ENCODE measurements at regions not wholly inside any gene's neighbourhood (a gene's known extent, or its start where the extent isn't known, plus 50 kb on each side); places are given as distances from the start of the nearest gene placed in this dataset.

- Histone ChIP-seq H3K27ac (ENCODE audit: low read length) (no peak overlapping the region), H3K79me2 (ENCODE audit: low read length) (no peaks in the 10 kb centered on the region), H3K4me2 (ENCODE audit: low read length) (no peak overlapping the region), H3K4me1 (ENCODE audit: low read length) (peaks cover 4% of the 10 kb centered on the region; the same call in 1 of the 2 replicates), H3K4me3 (ENCODE audit: low read length) (no peak overlapping the region), H3K9ac (ENCODE audit: low read length) (no peak overlapping the region), H3K27me3 (ENCODE audit: low read depth, low read length) (no peaks in the 10 kb centered on the region), H2AFZ (ENCODE audit: low read depth, low read length) (no peak overlapping the region), H3K9me3 (ENCODE audit: insufficient read depth, low read length) (no peaks in the 10 kb centered on the region), H4K20me1 (ENCODE audit: insufficient read depth, low read length) (no peaks in the 10 kb centered on the region), H3K36me3 (replicated peaks; ENCODE audit: low read depth, low read length) (no peaks in the 10 kb centered on the region)
- TF ChIP-seq CTCF (IDR thresholded peaks at IDR 0.05; ENCODE audit: low read depth, low read length) (no peak), EZH2phosphoT487 (IDR thresholded peaks at IDR 0.05; ENCODE audit: low read depth) (no peak)
Measured at GRCh38 chr1:96472471-96472870, 249.1 kb upstream of the PTBP2 start.

- no peak overlapping the region for H2AFZ ChIP-seq (ENCODE audit: low read depth, low read length)
- H3K4me1 ChIP-seq (ENCODE audit: low read length) = peaks cover 4% of the 10 kb centered on the region; the same call in 1 of the 2 replicates
- H3K79me2 ChIP-seq (ENCODE audit: low read length) = no peaks in the 10 kb centered on the region
- no peak overlapping the region for H3K4me2 ChIP-seq (ENCODE audit: low read length)
- TF ChIP-seq CTCF (IDR thresholded peaks at IDR 0.05; ENCODE audit: low read depth, low read length) (no peak), EZH2phosphoT487 (IDR thresholded peaks at IDR 0.05; ENCODE audit: low read depth) (no peak)
- no peaks in the 10 kb centered on the region for H3K36me3 ChIP-seq (replicated peaks; ENCODE audit: low read depth, low read length)
- H3K27me3 ChIP-seq (ENCODE audit: low read depth, low read length) = no peaks in the 10 kb centered on the region; the same call in 1 of the 2 replicates
- H3K27ac ChIP-seq (ENCODE audit: low read length) = no peak overlapping the region
- no peak overlapping the region for H3K4me3 ChIP-seq (ENCODE audit: low read length)
- H3K9ac ChIP-seq (ENCODE audit: low read length) = no peak overlapping the region
- no peaks in the 10 kb centered on the region for H3K9me3 ChIP-seq (ENCODE audit: insufficient read depth, low read length)
- H4K20me1 ChIP-seq (ENCODE audit: insufficient read depth, low read length) = no peaks in the 10 kb centered on the region
Measured at GRCh38 chr1:96473791-96474434, 247.7 kb upstream of the PTBP2 start.

- Histone ChIP-seq H3K79me2 (ENCODE audit: low read length) (no peaks in the 10 kb centered on the region), H3K4me1 (ENCODE audit: low read length) (peaks cover 4% of the 10 kb centered on the region; the same call in 1 of the 2 replicates), H2AFZ (ENCODE audit: low read depth, low read length) (no peak overlapping the region), H3K27me3 (ENCODE audit: low read depth, low read length) (no peaks in the 10 kb centered on the region; the same call in 1 of the 2 replicates), H4K20me1 (ENCODE audit: insufficient read depth, low read length) (no peaks in the 10 kb centered on the region), H3K4me3 (ENCODE audit: low read length) (no peak overlapping the region), H3K9ac (ENCODE audit: low read length) (no peak overlapping the region), H3K36me3 (replicated peaks; ENCODE audit: low read depth, low read length) (no peaks in the 10 kb centered on the region), H3K4me2 (ENCODE audit: low read length) (no peak overlapping the region), H3K9me3 (ENCODE audit: insufficient read depth, low read length) (no peaks in the 10 kb centered on the region), H3K27ac (ENCODE audit: low read length) (no peak overlapping the region)
- TF ChIP-seq EZH2phosphoT487 (IDR thresholded peaks at IDR 0.05; ENCODE audit: low read depth) (no peak), CTCF (IDR thresholded peaks at IDR 0.05; ENCODE audit: low read depth, low read length) (no peak)
Measured at GRCh38 chr1:96474985-96475743, 246.4 kb upstream of the PTBP2 start.

GRCh38 chr1:96475903-96476302, 245.7 kb upstream of the PTBP2 start:
- H3K4me2 ChIP-seq (ENCODE audit: low read length) = no peak overlapping the region
- no peak for TF ChIP-seq EZH2phosphoT487 (IDR thresholded peaks at IDR 0.05; ENCODE audit: low read depth)
- no peak for TF ChIP-seq CTCF (IDR thresholded peaks at IDR 0.05; ENCODE audit: low read depth, low read length)
- no peak overlapping the region for H3K9ac ChIP-seq (ENCODE audit: low read length)
- H3K27me3 ChIP-seq (ENCODE audit: low read depth, low read length) = no peaks in the 10 kb centered on the region; the same call in 1 of the 2 replicates
- H4K20me1 ChIP-seq (ENCODE audit: insufficient read depth, low read length) = no peaks in the 10 kb centered on the region
- H3K9me3 ChIP-seq (ENCODE audit: insufficient read depth, low read length) = no peaks in the 10 kb centered on the region
- no peak overlapping the region for H3K4me3 ChIP-seq (ENCODE audit: low read length)
- H3K36me3 ChIP-seq (replicated peaks; ENCODE audit: low read depth, low read length) = no peaks in the 10 kb centered on the region
- H3K27ac ChIP-seq (ENCODE audit: low read length) = no peak overlapping the region
- no peak overlapping the region for H2AFZ ChIP-seq (ENCODE audit: low read depth, low read length)
- H3K79me2 ChIP-seq (ENCODE audit: low read length) = no peaks in the 10 kb centered on the region
- H3K4me1 ChIP-seq (ENCODE audit: low read length) = peaks cover 4% of the 10 kb centered on the region; the same call in 1 of the 2 replicates
